Left colon (tissue), 2 donors: ENCODE measurements at regions not wholly inside any gene's neighbourhood (a gene's known extent, or its start where the extent isn't known, plus 50 kb on each side); places are given as distances from the start of the nearest gene placed in this dataset.
"Not testable (repeated sequence)": the region's sequence is repeated elsewhere in the genome, so short reads cannot be mapped to it uniquely, and the experiment has no call there.

Experiments
- ATAC-seq: fragments of 200-7000 bp; cut with Tn5 transposase; one replicate; pipeline ENCODE4 v1.9.1; 2020; ENCODE audit warnings: mild to moderate bottlenecking, moderate library complexity
- DNase-seq, 2 donors: peaks; one replicate each; pipeline ENCODE4 v3.0.0-alpha.2; 2020
- intact Hi-C, 2 donors: fragments of 100-400 bp; cut with DNase I in 1 of 2; cut with micrococcal nuclease in 1 of 2; formaldehyde crosslinking; loops; one replicate each; pipeline versions ENCODE4 v1.11.2 to v1.14.0; 2022; cut with DNase I, micrococcal nuclease
- donor health status: DM: no; HTN: no; CAD: no.
- donor health status: DM: yes; HTN: yes; CAD: no.

GRCh38 chr16:26969589-26970231, 97.0 kb upstream of the C16orf82 start:
- no peak for ATAC-seq
- DNase-seq = no peak
- intact Hi-C loops = no loop called here

DNA sequence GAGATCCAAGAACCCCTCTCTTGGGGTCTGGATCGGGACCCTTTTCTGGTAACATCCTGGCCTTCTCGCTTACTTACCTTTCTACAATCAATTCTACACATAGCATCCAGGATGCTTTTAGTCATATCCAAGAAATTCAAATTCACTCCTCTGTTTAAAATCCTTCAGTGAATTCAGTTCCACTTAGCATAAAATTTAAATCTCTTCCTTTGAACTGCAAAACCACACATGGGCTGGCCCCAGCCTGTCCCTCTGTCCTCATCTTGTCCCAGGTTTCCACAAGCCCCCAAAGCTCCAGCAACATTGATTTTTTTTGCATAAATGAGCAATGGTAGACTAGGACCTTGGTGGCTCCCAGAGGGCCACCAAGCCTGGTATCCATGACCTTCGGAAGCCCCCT, 96.4 kb upstream of the C16orf82 start:
- intact Hi-C loops = no loop called here
- no peak for ATAC-seq
- no peak for DNase-seq

DNA sequence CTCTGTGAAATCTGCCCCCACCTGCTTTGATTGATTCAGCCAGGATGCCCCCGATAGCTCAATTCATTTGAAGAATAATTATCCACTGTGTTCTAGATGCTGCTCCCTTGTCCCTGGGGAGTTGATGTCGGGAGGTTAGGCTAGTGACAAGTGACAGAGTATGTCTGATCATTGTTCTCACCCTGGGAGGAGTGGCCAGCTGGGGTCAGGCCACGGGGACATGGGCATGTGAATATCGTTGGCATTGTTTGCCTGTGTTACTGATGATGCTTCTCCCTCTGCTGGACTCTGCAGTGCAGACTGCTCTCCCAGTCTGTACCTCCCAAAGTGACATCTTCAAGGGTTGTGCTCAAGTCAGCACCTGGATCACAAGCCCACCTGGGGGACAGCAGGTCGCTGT, 89.9 kb upstream of the C16orf82 start:
- DNase-seq (no peak), ATAC-seq (no peak)
- intact Hi-C loops = no loop called here

DNA sequence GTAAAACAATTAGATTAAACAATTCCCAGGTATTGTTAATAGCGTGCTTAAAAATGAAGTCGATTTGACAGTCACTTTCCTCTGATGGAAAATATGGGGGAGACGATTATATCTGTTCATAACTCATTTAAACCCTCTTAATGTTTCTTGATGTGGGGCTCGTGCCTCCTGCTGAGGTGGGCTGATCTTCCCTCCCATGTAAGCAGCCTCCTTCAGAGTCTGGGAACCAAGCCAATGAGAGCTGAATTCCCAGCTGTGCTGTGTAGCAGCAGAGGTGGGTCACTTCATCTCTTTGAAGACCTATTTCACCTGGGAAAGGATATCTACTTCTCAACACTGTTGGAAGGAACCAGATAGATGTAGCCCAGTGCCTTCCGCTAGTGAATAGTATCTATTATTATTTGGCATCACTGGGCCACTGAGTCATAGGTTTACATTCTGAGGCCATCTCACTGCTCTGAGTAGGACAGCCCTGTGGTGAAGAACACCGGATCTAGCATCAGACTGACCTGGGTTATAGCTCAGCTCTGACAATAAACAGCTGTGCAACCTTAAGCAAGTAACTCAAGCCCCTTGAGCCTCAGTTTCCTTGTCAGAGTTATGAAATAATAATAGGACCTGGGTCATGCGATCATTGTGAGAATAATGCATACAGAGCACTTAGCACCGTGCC, 85.3 kb upstream of the C16orf82 start:
- intact Hi-C loops = no loop called here
- no peak for ATAC-seq
- no peak for DNase-seq

DNA sequence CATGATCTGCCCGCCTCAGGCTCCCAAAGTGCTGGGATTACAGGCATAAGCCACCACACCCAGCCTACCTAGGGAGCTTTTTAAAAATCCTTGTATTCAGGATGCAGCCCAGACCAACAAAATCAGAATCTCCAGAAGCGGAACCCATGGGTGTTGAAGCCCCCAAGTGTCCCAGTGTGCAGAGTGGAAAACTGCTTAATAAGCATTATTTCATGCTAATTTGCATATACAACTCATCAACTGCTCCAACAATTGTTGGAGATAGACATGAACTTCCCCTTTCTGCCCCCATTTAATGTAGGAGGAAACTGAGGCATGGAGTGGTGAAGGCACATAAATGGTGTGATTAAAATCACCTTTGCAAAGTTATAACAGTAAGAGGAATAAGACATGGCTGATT, 84.3 kb upstream of the C16orf82 start:
- ATAC-seq = no peak
- no peak for DNase-seq
- intact Hi-C loops = no loop called here

- ATAC-seq = no peak
- intact Hi-C loops = no loop called here
- DNase-seq = no peak
Measured at GRCh38 chr16:26983426-26983825, 83.3 kb upstream of the C16orf82 start.

DNA sequence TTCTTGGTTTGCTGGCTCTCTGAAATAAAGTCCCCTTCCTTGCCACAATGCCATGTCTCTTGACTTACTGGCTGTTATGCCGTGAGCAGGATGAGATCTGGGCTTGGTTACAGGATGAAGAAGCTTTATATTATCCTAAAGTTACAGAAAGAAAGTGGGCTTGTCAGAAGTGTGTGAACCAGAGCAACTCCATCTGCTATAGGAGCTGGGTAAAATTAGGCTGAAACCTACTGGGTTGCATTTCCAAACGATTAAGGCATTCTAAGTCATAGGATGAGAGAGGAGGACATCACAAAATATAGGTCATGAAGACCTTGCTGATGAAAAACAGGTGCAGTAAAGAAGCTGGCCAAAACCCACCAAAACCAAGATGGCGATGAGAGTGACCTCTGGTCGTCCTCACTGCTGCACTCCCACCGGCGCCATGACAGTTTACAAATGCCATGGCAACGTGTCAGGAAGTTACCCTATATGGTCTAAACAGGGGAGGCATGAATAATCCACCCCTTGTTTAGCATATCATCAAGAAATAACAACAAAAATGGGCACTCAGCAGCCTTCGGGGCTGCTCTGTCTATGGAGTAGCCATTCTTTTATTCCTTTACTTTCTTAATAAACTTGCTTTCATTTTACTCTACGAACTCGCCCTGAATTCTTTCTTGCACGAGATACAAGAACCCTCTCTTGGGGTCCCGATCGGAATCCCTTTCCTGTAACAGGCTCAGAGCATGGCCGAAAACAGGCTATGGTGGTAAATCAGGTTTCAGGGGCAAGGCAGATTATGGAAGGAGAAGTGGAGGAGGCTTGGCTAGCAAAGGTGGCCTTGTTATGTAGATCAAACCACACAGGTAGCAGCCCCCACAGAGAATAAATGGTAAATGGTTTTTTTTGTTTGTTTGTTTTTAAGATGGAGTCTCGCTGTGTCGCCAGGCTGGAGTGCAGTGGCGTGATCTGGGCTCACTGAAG, 81.3 kb upstream of the C16orf82 start:
- ATAC-seq (no peak), DNase-seq (no peak)
- intact Hi-C loops = no loop called here

- intact Hi-C loops = no loop called here
- DNase-seq = no peak
- no peak for ATAC-seq
Measured at GRCh38 chr16:26987597-26988010, 79.1 kb upstream of the C16orf82 start.

DNA sequence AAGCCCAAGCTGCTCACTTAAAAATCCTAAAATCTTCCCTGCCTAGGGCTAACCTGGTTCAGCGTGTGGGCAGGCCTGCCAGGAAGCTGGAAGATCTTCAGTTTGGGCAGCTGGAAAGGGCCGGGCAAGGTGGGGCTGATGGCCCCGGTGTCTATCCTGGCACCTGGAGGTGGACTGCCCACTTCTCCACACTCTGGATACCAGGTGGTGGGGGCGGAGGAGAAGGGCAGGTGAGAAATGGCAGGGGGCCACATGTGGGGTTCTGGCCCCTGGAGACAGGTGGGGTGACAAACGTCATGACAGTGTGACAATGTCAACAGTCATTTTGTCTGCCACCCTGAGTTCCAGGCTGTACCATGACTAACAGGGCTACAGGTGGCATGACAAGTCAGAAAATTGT, 78.5 kb upstream of the C16orf82 start:
- ATAC-seq (no peak), DNase-seq (no peak)
- intact Hi-C loops = no loop called here

DNA sequence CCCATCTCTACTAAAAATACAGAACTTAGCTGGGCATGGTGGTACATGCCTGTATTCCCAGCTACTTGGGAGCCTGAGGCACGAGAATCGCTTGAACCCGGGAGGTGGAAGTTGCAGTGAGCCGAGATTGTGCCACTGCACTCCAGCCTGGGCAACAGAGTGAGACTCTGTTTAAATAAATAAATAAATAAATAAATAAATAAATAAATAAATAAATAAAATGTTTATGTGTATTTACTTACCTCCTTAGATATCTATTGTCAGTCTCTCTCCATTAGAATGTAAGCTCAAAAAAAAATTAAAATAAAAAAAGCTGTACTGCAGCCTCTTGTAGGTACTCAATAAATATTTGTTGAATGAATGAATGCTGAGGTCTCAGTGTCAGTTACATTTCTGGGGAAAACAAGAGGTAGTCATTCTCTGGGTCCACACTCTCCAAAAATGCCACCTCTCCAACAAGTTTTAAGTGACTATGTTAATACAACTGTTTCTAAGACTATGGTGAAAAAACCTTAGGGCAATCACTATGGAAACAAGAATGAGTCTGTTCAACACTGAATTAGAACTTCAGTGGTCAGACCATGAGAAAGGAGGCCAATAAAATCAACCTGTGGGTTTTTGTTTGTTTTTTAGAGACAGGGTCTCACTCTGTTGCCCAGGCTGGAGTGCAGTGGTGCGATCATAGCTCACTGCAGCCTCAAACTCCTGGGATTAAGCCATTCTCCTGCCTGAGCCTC, 76.2 kb upstream of the C16orf82 start:
- DNase-seq, ATAC-seq, intact Hi-C loops: not testable (repeated sequence)

GRCh38 chr16:26992666-26993349, 73.9 kb upstream of the C16orf82 start:
- intact Hi-C loops = no loop called here
- ATAC-seq (no peak), DNase-seq (no peak)

GRCh38 chr16:26993511-26993910, 73.2 kb upstream of the C16orf82 start:
- intact Hi-C loops = no loop called here
- ATAC-seq (no peak), DNase-seq (no peak)

DNA sequence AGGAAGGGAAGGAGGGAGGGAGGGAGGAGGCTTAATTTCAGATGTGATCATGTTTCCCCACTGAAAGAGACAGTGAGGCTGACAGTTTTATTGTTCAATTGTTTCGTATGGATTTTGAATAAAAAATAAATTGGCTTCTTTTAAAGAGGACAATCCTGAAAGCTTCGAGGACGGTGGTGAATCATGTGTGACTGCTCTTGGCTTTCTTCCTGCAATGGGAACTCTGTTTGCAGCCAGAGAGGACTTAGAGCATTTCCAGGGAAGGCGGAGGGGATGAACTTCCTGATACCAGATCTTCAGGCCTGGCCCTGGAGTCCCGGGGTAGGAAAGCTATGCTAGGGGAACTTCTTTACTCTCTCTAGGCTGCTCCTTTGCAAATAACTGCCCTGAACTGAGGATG, 72.8 kb upstream of the C16orf82 start:
- DNase-seq (no peak), ATAC-seq (no peak)
- intact Hi-C loops = no loop called here

DNA sequence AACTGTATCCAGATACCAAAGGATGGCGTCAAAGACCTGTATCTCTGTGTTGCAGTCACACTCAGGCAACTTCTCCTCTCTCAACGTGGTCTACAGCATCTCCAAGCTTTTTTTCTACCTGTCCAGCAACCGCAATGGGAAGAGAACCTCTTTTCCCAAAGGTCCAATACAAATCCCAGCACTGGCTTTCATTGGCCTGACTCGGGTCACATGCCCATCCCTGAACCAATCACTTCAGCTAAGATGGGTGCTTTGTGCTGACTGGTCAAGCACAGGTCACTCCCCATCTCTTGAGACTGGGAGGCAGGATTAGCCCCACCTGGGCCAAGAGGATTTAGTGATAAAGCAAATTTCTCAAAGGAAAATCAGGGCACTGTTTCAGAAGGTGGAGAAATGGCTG, 71.2 kb upstream of the C16orf82 start:
- intact Hi-C loops = no loop called here
- DNase-seq = no peak
- no peak for ATAC-seq

- ATAC-seq = no peak
- intact Hi-C loops = no loop called here
- DNase-seq = no peak
Measured at GRCh38 chr16:27005386-27005785, 61.3 kb upstream of the C16orf82 start.
